Mesenchymal stem cell (in vitro differentiated cells and primary cell): ENCODE measurements at regions not wholly inside any gene's neighbourhood (a gene's known extent, or its start where the extent isn't known, plus 50 kb on each side); places are given as distances from the start of the nearest gene placed in this dataset.

Source experiments
- DNase-seq: peaks from one replicate; pipeline ENCODE4 v3.0.0-alpha.2; 2013
- H2AFZ ChIP-seq: one replicate; pipeline ENCODE4 v1.6.1; 2013; ENCODE audit warnings: low read depth, mild to moderate bottlenecking, control low read depth, inconsistent platforms, low read length, moderate library complexity
- H2AK5ac ChIP-seq: 2 replicates; pipeline ENCODE4 v1.6.1; 2013; ENCODE audit warnings: low read length, moderate library complexity, mild to moderate bottlenecking, inconsistent platforms; ENCODE audit not compliant: severe bottlenecking
- H2BK120ac ChIP-seq: one replicate; pipeline ENCODE4 v1.6.1; 2013; ENCODE audit warnings: low read depth, mild to moderate bottlenecking, inconsistent platforms, low read length, moderate library complexity
- H2BK12ac ChIP-seq, 2 experiments: one replicate each; pipeline ENCODE4 v1.6.1; 2013; ENCODE audit warnings: inconsistent platforms in 2 of 2, low read length in 2 of 2, mild to moderate bottlenecking in 2 of 2, moderate library complexity in 2 of 2, control low read depth in 1 of 2
- H2BK15ac ChIP-seq: one replicate; pipeline ENCODE4 v1.6.1; 2013; ENCODE audit warnings: mild to moderate bottlenecking, low read depth, inconsistent platforms; ENCODE audit not compliant: poor library complexity, severe bottlenecking
- H2BK5ac ChIP-seq: 2 replicates; pipeline ENCODE4 v1.6.1; 2013; ENCODE audit warnings: low read depth, mild to moderate bottlenecking, low read length, control low read depth, inconsistent platforms; ENCODE audit not compliant: poor library complexity, severe bottlenecking
- H3K14ac ChIP-seq, 2 experiments: one replicate each; pipeline ENCODE4 v1.6.1; 2013; ENCODE audit warnings: inconsistent platforms in 2 of 2, low read length in 2 of 2, control low read depth in 1 of 2, mild to moderate bottlenecking in 1 of 2, moderate library complexity in 1 of 2
- H3K18ac ChIP-seq, 2 experiments: one replicate each; pipeline ENCODE4 v1.6.1; 2013; ENCODE audit warnings: inconsistent platforms in 2 of 2, low read length in 2 of 2, control low read depth in 1 of 2, low read depth in 1 of 2, mild to moderate bottlenecking in 1 of 2
- H3K23ac ChIP-seq, 2 experiments: one replicate each; pipeline ENCODE4 v1.6.1; 2013; ENCODE audit warnings: inconsistent platforms in 2 of 2, low read length in 2 of 2, mild to moderate bottlenecking in 2 of 2, moderate library complexity in 2 of 2, control low read depth in 1 of 2
- H3K27ac ChIP-seq: 2 replicates; pipeline ENCODE4 v1.5.1; 2013; ENCODE audit warnings: mild to moderate bottlenecking, moderate library complexity, low read length, control low read depth, inconsistent platforms; ENCODE audit not compliant: poor library complexity, severe bottlenecking
- H3K27me3 ChIP-seq, 2 experiments: 2 replicates each; pipeline versions ENCODE4 v1.6.1 to v1.7.0; 2013; ENCODE audit warnings: low read length in 2 of 2, mild to moderate bottlenecking in 2 of 2, moderate library complexity in 2 of 2, control low read depth in 1 of 2, inconsistent platforms in 1 of 2; ENCODE audit not compliant: control insufficient read depth in 1 of 2, insufficient read depth in 1 of 2
- H3K36me3 ChIP-seq, 2 experiments: 2 replicates each; pipeline versions ENCODE4 v1.6.1 to v1.7.0; 2013; ENCODE audit warnings: low read length in 2 of 2, control low read depth in 1 of 2, inconsistent platforms in 1 of 2, low read depth in 1 of 2, mild to moderate bottlenecking in 1 of 2; ENCODE audit not compliant: insufficient read depth in 2 of 2, control insufficient read depth in 1 of 2
- H3K4ac ChIP-seq, 2 experiments: one replicate each; pipeline ENCODE4 v1.6.1; 2013; ENCODE audit warnings: inconsistent platforms in 2 of 2, low read length in 2 of 2, mild to moderate bottlenecking in 2 of 2, moderate library complexity in 2 of 2, control low read depth in 1 of 2, low read depth in 1 of 2
- H3K4me1 ChIP-seq: 2 replicates; pipeline ENCODE4 v1.6.1; 2013; ENCODE audit warnings: low read depth, low read length, control low read depth; ENCODE audit not compliant: control insufficient read depth, insufficient read depth
- H3K4me2 ChIP-seq: 2 replicates; pipeline ENCODE4 v1.6.1; 2013; ENCODE audit warnings: low read length, mild to moderate bottlenecking, inconsistent platforms; ENCODE audit not compliant: poor library complexity, severe bottlenecking
- H3K4me3 ChIP-seq, 2 experiments: 2 replicates each; pipeline versions ENCODE4 v1.5.1 to v1.7.0; 2013; ENCODE audit warnings: low read length in 2 of 2, mild to moderate bottlenecking in 2 of 2, control low read depth in 1 of 2, low read depth in 1 of 2; ENCODE audit not compliant: insufficient read depth in 1 of 2
- H3K79me1 ChIP-seq: replicated peaks from 2 replicates; pipeline ENCODE4 v1.6.1; 2013; ENCODE audit warnings: mild to moderate bottlenecking, control low read depth, low read length, inconsistent platforms; ENCODE audit not compliant: poor library complexity, severe bottlenecking
- H3K9ac ChIP-seq: 2 replicates; pipeline ENCODE4 v1.7.0; 2013; ENCODE audit warnings: mild to moderate bottlenecking, low read length, moderate library complexity
- H3K9me3 ChIP-seq: 2 replicates; pipeline ENCODE4 v1.7.0; 2013; ENCODE audit warnings: mild to moderate bottlenecking, low read length; ENCODE audit not compliant: control insufficient read depth
- H4K8ac ChIP-seq: one replicate; pipeline ENCODE4 v1.6.1; 2013; ENCODE audit warnings: inconsistent platforms, mild to moderate bottlenecking, low read length, moderate library complexity
- H4K91ac ChIP-seq: one replicate; pipeline ENCODE4 v1.6.1; 2013; ENCODE audit warnings: mild to moderate bottlenecking, low read length, inconsistent platforms
- WGBS: methylation state at CpG from one replicate; pipeline ENCODE4 v1.1.7; 2013; ENCODE audit warnings: mixed read lengths; 5-methylcytosine and 5-hydroxymethylcytosine counted together

GRCh38 chr12:32010631-32011336 is 51.6 kb downstream of the RESF1 start:
- Histone ChIP-seq H3K9me3 (no peaks in the 10 kb centered on the region), H3K79me1 (no peaks in the 10 kb centered on the region), H3K36me3 (no peaks in the 10 kb centered on the region), H3K4me1 (no peaks in the 10 kb centered on the region), H2BK5ac (no peak overlapping the region), H3K4me3 (no peak overlapping the region), H2BK120ac (no peak overlapping the region), H3K27me3 (no peaks in the 10 kb centered on the region), H2AK5ac (no peak overlapping the region), H3K18ac (no peak overlapping the region), H2BK15ac (peak overlapping the region; percentile 28), H4K8ac (no peak overlapping the region), H3K4me2 (no peak overlapping the region), H2BK12ac (no peak overlapping the region), H3K23ac (no peak overlapping the region), H3K27ac (no peak overlapping the region), H2AFZ (no peak overlapping the region), H3K14ac (no peak overlapping the region), H3K4ac (no peak overlapping the region), H4K91ac (no peak overlapping the region), H3K9ac (no peak overlapping the region)
- WGBS = no CpG with 5 or more reads among the region's 2 CpGs
- DNase-seq = no peak

GRCh38 chr12:32012249-32012785 is 53.1 kb downstream of the RESF1 start:
- Histone ChIP-seq H3K4ac (no peak overlapping the region), H2BK5ac (no peak overlapping the region), H2AFZ (no peak overlapping the region), H3K27me3 (no peaks in the 10 kb centered on the region), H3K27ac (no peak overlapping the region), H3K9me3 (no peaks in the 10 kb centered on the region), H2AK5ac (no peak overlapping the region), H3K4me3 (no peak overlapping the region), H4K8ac (no peak overlapping the region), H3K14ac (no peak overlapping the region), H2BK120ac (no peak overlapping the region), H3K4me2 (no peak overlapping the region), H3K79me1 (no peaks in the 10 kb centered on the region), H4K91ac (no peak overlapping the region), H3K23ac (no peak overlapping the region), H3K36me3 (no peaks in the 10 kb centered on the region), H3K4me1 (no peaks in the 10 kb centered on the region), H3K18ac (no peak overlapping the region), H2BK12ac (no peak overlapping the region), H2BK15ac (no peak overlapping the region), H3K9ac (no peak overlapping the region)
- 96% methylated on average over 3 of the region's 4 CpGs for WGBS
- DNase-seq = no peak

- 96% methylated on average over 4 of the region's 4 CpGs for WGBS
Measured at GRCh38 chr12:32015036-32015435, 55.8 kb downstream of the RESF1 start.

DNA sequence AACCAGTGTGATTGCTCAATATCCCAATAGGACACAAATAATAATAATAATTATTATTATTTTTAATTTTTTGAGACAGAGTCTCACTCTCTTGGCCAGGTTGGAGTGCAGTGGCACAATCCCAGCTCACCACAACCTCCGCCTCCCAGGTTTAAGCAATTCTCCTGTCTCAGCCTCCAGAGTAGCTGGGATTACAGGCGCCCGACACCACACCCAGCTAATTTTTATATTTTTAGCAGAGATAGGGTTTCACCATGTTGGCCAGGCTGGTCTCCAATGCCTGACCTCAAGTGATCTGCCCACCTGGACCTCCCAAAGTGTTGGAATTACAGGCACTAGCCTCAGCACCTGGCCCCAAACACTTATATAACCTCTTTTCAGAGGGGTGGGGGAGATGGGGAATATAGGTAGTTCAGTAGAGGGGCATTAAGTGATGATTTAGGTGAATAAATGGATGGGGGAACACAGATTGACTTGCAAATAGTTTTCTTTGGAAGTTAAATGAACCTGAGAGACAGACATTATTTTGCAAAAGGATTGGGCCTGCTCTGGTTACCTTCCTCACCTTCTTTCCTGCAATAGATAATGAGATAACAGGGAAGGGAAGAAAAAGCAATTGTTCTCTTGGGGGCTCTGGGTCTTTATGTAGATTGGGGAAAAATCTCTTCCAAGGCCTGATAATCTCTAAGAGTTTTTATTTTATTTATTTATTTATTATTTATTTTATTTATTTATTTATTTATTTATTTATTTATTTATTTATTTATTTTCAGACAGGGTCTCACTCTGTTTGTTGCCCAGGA is 57.7 kb downstream of the RESF1 start:
- Histone ChIP-seq H3K4me1 (no peaks in the 10 kb centered on the region), H2BK15ac (no peak overlapping the region), H3K27me3 (no peaks in the 10 kb centered on the region), H4K8ac (no peak overlapping the region), H3K18ac (no peak overlapping the region), H3K4me3 (no peak overlapping the region), H2BK12ac (no peak overlapping the region), H4K91ac (no peak overlapping the region), H2BK120ac (no peak overlapping the region), H3K36me3 (no peaks in the 10 kb centered on the region), H3K4me2 (no peak overlapping the region), H3K27ac (no peak overlapping the region), H3K79me1 (no peaks in the 10 kb centered on the region), H3K9ac (no peak overlapping the region), H3K23ac (no peak overlapping the region), H3K14ac (no peak overlapping the region), H2AK5ac (no peak overlapping the region), H3K9me3 (no peaks in the 10 kb centered on the region), H3K4ac (no peak overlapping the region), H2AFZ (no peak overlapping the region), H2BK5ac (no peak overlapping the region)
- whole genome bisulfite sequencing = 100% methylated on average over 1 of the region's 3 CpGs
- DNase-seq = no peak

More at GRCh38 chr12:32015036-32015435, 55.8 kb downstream of the RESF1 start:
- no peaks in the 10 kb centered on the region for H3K79me1 ChIP-seq
- no peak overlapping the region for H2BK5ac ChIP-seq
- no peak overlapping the region for H2AFZ ChIP-seq
- no peak overlapping the region for H3K4me3 ChIP-seq
- no peak overlapping the region for H3K14ac ChIP-seq
- H3K9me3 ChIP-seq = no peaks in the 10 kb centered on the region
- H4K91ac ChIP-seq = no peak overlapping the region
- H3K18ac ChIP-seq = no peak overlapping the region
- no peak for DNase-seq
- H2BK120ac ChIP-seq = no peak overlapping the region
- no peak overlapping the region for H3K27ac ChIP-seq
- no peak overlapping the region for H3K4me2 ChIP-seq
- H3K23ac ChIP-seq = no peak overlapping the region
- H2AK5ac ChIP-seq = no peak overlapping the region
- no peak overlapping the region for H2BK15ac ChIP-seq
- H4K8ac ChIP-seq = no peak overlapping the region
- H3K27me3 ChIP-seq = no peaks in the 10 kb centered on the region
- H3K4ac ChIP-seq = no peak overlapping the region
- H3K4me1 ChIP-seq = no peaks in the 10 kb centered on the region
- H3K36me3 ChIP-seq = no peaks in the 10 kb centered on the region
- no peak overlapping the region for H3K9ac ChIP-seq
- no peak overlapping the region for H2BK12ac ChIP-seq
